Stomach (tissue), 8 donors: ENCODE measurements at regions not wholly inside any gene's neighbourhood (a gene's known extent, or its start where the extent isn't known, plus 50 kb on each side); places are given as distances from the start of the nearest gene placed in this dataset.

Experiments
- DNase-seq, 2 donors: peaks; one replicate each; pipeline versions ENCODE4 v3.0.0 to v3.0.0-alpha.2; 2013 to 2019
- H3K27ac ChIP-seq, 5 donors: fragments of 200-600 bp in 4 of 5; sonication (generic) in 4 of 5; one replicate each; pipeline ENCODE4 v1.5.1; 2013 to 2019; ENCODE audit warnings: mild to moderate bottlenecking in 1 of 5, moderate library complexity in 1 of 5
- H3K27me3 ChIP-seq, 3 donors: fragments of 200-600 bp; sonication (generic); one replicate each; pipeline ENCODE4 v1.5.1; 2017 to 2019; ENCODE audit warnings: mixed run types in 1 of 3
- H3K36me3 ChIP-seq, 4 donors: fragments of 200-600 bp; sonication (generic); 1 replicate in 3 of 4; 2 replicates in 1 of 4; pipeline ENCODE4 v1.5.1; 2016 to 2019
- H3K4me1 ChIP-seq, 4 donors: fragments of 200-600 bp; sonication (generic); one replicate each; pipeline ENCODE4 v1.5.1; 2016 to 2019
- H3K4me3 ChIP-seq, 4 donors: fragments of 200-600 bp; sonication (generic) in 3 of 4; one replicate each; pipeline ENCODE4 v1.5.1; 2016 to 2019; ENCODE audit warnings: mild to moderate bottlenecking in 1 of 4
- H3K9me3 ChIP-seq, 4 donors: fragments of 200-600 bp; sonication (generic); one replicate each; pipeline ENCODE4 v1.5.1; 2016 to 2019
- CTCF ChIP-seq, 7 experiments: fragments of 450-650 bp in 4 of 7; fragments of 200-600 bp in 3 of 7; sonication (generic) in 3 of 7; IDR thresholded peaks; one replicate each; pipeline ENCODE4 v1.5.1; 2016 to 2019; ENCODE audit warnings: antibody characterized with exemption in 7 of 7, control low read depth in 2 of 7, mild to moderate bottlenecking in 1 of 7
- EP300 ChIP-seq: sonication (generic); formaldehyde crosslinking; IDR thresholded peaks from one replicate; pipeline ENCODE4 v1.6.1; 2017; ENCODE audit warnings: antibody characterized with exemption
- POLR2A ChIP-seq, 4 donors: fragments of 450-650 bp; IDR thresholded peaks; one replicate each; pipeline ENCODE4 v1.6.1; 2016; ENCODE audit warnings: antibody characterized with exemption in 4 of 4, control low read depth in 2 of 4, mild to moderate bottlenecking in 1 of 4, moderate library complexity in 1 of 4
- POLR2AphosphoS5 ChIP-seq, 3 donors: sonication (generic); formaldehyde crosslinking; IDR thresholded peaks; one replicate each; pipeline ENCODE4 v1.6.1; 2016; ENCODE audit warnings: antibody characterized with exemption in 3 of 3
- WGBS, 5 donors: extraction: QIAGEN DNeasy Blood & Tissue Kit in 3 of 5; methylation state at CpG; one replicate each; pipeline versions ENCODE4 v1.1.5 to v1.1.7; 2013 to 2018; 5-methylcytosine and 5-hydroxymethylcytosine counted together
- intact Hi-C: fragments of 100-400 bp; cut with DNase I; formaldehyde crosslinking; loops from one replicate; pipeline ENCODE4 v1.15.1; 2023; ENCODE audit warnings: low total_unique reads
- donor health status: healthy with polysubstance abuse.
- donor health status: Bipolar disorder and iron deficiency.
- donor health status: healthy.

- 54 to 71% (median 64%) methylated on average over 5 to 9 of the region's 9 CpGs for WGBS, 5 donors
- peaks cover 0 to 4% (median 0%) of the 10 kb centered on the region in 4 donors for H3K9me3 ChIP-seq
Observed at GRCh38 chr12:30106204-30106965, 322.6 kb upstream of the TMTC1 start.

DNA sequence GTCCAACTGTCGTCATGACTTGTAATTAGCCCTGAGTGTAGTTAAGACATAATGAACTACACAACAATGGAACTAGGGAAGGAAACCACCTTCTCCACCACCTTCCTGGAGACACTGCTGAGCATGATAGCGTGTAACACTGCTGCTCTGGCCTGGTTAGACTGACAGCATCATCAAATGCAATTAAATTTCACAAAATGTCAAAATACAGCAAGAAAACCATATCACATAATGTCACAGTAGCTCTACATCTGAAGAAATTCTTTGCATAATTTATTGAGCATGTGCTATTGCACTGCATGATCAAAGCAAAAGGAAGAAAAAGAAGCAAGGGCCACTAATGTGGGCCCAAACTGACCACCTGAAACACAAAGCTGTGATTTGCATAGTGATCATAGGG, 321.8 kb upstream of the TMTC1 start:
- intact Hi-C loops = no loop called here
- WGBS, 5 donors = 70 to 83% (median 78%) methylated on average over 2 of the region's 2 CpGs

More at GRCh38 chr12:30106204-30106965, 322.6 kb upstream of the TMTC1 start:
- no peak for TF ChIP-seq CTCF (IDR thresholded peaks at IDR 0.05)
- TF ChIP-seq EP300 = no peak
- no peak for TF ChIP-seq POLR2AphosphoS5 (IDR thresholded peaks at IDR 0.05)
- no peak for TF ChIP-seq POLR2A (IDR thresholded peaks at IDR 0.05)
- DNase-seq = no peak
- H3K4me3 ChIP-seq = no peak overlapping the region
- H3K27me3 ChIP-seq = no peaks in the 10 kb centered on the region
- intact Hi-C loops = no loop called here
- H3K36me3 ChIP-seq = no peaks in the 10 kb centered on the region
- no peaks in the 10 kb centered on the region for H3K4me1 ChIP-seq
- H3K27ac ChIP-seq = no peak overlapping the region

GRCh38 chr12:30104971-30105370, 321.2 kb upstream of the TMTC1 start:
- H3K27me3 ChIP-seq = no peaks in the 10 kb centered on the region
- no peak overlapping the region for H3K4me3 ChIP-seq
- no peak overlapping the region for H3K27ac ChIP-seq
- no peaks in the 10 kb centered on the region for H3K36me3 ChIP-seq
- intact Hi-C loops = no loop called here
- H3K9me3 ChIP-seq = peaks cover 0 to 4% (median 0%) of the 10 kb centered on the region in 4 donors
- no peak for TF ChIP-seq EP300
- no peak for TF ChIP-seq POLR2A (IDR thresholded peaks at IDR 0.05)
- TF ChIP-seq POLR2AphosphoS5 (IDR thresholded peaks at IDR 0.05) = no peak
- no peak for TF ChIP-seq CTCF (IDR thresholded peaks at IDR 0.05)
- no peaks in the 10 kb centered on the region for H3K4me1 ChIP-seq
- no peak for DNase-seq
- WGBS, 5 donors = 77 to 86% (median 83%) methylated on average over 2 of the region's 2 CpGs

More for the DNA sequence above, 321.8 kb upstream of the TMTC1 start:
- Histone ChIP-seq H3K4me3 (no peak overlapping the region), H3K36me3 (no peaks in the 10 kb centered on the region), H3K27me3 (no peaks in the 10 kb centered on the region), H3K27ac (no peak overlapping the region), H3K9me3 (peaks cover 0 to 4% (median 0%) of the 10 kb centered on the region in 4 donors), H3K4me1 (no peaks in the 10 kb centered on the region)
- no peak for DNase-seq
- TF ChIP-seq POLR2A (IDR thresholded peaks at IDR 0.05) (no peak), POLR2AphosphoS5 (IDR thresholded peaks at IDR 0.05) (no peak)

DNA sequence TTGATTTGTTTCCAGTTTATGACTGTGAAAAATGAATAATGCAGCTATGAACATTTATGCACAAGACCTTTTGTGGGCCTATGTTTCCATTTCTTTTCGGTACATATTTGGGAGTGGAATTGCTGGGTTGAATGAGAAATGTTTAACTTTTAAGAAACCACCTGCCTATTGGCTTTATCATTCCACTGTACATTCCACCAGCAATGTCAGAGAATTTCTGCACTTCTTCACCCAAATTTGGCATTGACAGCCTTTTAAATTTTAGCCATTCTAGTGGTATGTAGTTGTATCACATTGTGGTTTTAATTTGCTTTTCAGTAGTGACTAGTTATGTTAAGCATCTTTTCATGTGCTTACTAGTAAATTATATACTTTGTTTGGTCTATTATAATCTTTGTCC, 317.0 kb upstream of the TMTC1 start:
- Histone ChIP-seq H3K36me3 (no peaks in the 10 kb centered on the region), H3K4me1 (no peaks in the 10 kb centered on the region), H3K4me3 (no peak overlapping the region), H3K27ac (no peak overlapping the region), H3K27me3 (no peaks in the 10 kb centered on the region), H3K9me3 (no peaks in the 10 kb centered on the region)
- DNase-seq = no peak
- intact Hi-C loops = no loop called here
- TF ChIP-seq POLR2A (IDR thresholded peaks at IDR 0.05) (no peak), EP300 (no peak), CTCF (IDR thresholded peaks at IDR 0.05) (no peak), POLR2AphosphoS5 (IDR thresholded peaks at IDR 0.05) (no peak)
- 87 to 97% (median 95%) methylated on average over 1 of the region's 1 CpG for WGBS, 5 donors

DNA sequence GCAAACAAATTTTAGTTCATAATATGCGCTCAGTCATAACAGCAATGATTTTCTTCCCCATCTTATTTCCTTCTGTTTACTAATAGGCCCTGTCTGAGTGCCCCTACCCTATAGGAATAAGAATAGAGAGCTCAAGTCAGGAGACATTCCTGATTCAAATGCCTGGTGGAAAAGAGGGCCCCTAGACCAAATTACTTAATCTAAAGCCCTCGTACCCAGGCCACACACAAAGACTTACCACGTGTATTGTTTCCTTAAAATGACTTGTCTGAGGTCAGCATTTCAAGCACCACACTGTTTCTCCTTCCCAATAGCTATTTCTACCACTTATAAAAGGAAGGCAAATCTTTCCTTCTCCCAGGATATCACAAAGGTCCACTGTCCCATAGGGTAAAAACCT, 314.9 kb upstream of the TMTC1 start:
- intact Hi-C loops = no loop called here
- H3K4me3 ChIP-seq = no peak overlapping the region

More for the DNA sequence above, 314.9 kb upstream of the TMTC1 start:
- no peak for TF ChIP-seq POLR2AphosphoS5 (IDR thresholded peaks at IDR 0.05)
- no peak for TF ChIP-seq EP300
- TF ChIP-seq CTCF (IDR thresholded peaks at IDR 0.05) = no peak
- TF ChIP-seq POLR2A (IDR thresholded peaks at IDR 0.05) = no peak
- Histone ChIP-seq H3K36me3 (no peaks in the 10 kb centered on the region), H3K27me3 (no peaks in the 10 kb centered on the region), H3K4me1 (no peaks in the 10 kb centered on the region), H3K9me3 (no peaks in the 10 kb centered on the region), H3K27ac (no peak overlapping the region)
- no peak for DNase-seq
- 53 to 67% (median 65%) methylated on average over 3 of the region's 3 CpGs for WGBS, 5 donors
